Cardiac fibroblast (primary cell): ENCODE measurements at regions not wholly inside any gene's neighbourhood (a gene's known extent, or its start where the extent isn't known, plus 50 kb on each side); places are given as distances from the start of the nearest gene placed in this dataset.
A peak's percentile ranks its signal among the peaks of the same experiment; 100 is the strongest.

Experiments used
- DNase-seq, 2 donors: peaks; one replicate each; pipeline versions ENCODE4 v3.0.0 to v3.0.0-alpha.2; 2010; ENCODE audit warnings: low read depth in 2 of 2
- H3K4me3 ChIP-seq, 2 donors: replicated peaks in 1 of 2; 1 replicate in 1 of 2; 2 replicates in 1 of 2; pipeline ENCODE4 v1.5.1; 2011; ENCODE audit warnings: low read depth in 2 of 2, low read length in 2 of 2, mild to moderate bottlenecking in 2 of 2, moderate library complexity in 1 of 2
- TF ChIP-seq, protein P1 (sequence below): IDR thresholded peaks from one replicate; pipeline ENCODE4 v1.5.1; 2011; ENCODE audit warnings: low read depth, mild to moderate bottlenecking, low read length, inconsistent platforms

DNA sequence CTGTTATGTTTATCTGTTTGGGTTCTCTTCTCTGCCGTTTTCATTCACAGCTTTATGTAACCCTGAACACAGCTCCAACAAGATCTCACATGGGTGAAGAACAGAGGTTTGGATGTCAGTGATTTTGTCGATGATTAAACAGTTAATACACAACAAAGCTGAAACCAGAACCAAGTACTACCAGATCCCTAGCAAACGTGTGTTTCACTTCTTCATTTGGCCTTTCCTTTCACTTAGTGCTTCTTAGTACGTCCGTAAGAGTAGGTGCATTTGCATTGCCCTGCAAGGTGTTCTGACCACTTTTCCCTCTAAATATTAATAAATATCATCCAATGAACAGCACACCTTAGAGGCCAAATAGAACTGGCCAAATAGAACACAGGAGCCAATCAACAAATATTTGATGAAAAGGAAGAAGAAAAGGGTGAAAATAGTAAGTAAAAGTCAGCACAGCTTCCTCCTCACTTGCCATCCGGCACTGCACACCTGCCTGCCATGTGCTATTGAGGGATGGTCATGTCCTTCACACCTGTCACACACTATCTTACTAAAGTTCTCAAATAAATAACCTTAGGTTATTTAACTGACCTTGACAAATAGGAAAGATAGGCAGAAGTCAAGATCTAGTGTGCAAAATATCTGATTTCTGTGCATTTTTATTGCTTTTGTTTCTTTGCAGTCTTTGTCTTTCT, 252.6 kb upstream of the ANKRD30A start:
- H3K4me3 ChIP-seq, result no peak overlapping the region
- no peak for DNase-seq
- TF ChIP-seq, protein P1, sequence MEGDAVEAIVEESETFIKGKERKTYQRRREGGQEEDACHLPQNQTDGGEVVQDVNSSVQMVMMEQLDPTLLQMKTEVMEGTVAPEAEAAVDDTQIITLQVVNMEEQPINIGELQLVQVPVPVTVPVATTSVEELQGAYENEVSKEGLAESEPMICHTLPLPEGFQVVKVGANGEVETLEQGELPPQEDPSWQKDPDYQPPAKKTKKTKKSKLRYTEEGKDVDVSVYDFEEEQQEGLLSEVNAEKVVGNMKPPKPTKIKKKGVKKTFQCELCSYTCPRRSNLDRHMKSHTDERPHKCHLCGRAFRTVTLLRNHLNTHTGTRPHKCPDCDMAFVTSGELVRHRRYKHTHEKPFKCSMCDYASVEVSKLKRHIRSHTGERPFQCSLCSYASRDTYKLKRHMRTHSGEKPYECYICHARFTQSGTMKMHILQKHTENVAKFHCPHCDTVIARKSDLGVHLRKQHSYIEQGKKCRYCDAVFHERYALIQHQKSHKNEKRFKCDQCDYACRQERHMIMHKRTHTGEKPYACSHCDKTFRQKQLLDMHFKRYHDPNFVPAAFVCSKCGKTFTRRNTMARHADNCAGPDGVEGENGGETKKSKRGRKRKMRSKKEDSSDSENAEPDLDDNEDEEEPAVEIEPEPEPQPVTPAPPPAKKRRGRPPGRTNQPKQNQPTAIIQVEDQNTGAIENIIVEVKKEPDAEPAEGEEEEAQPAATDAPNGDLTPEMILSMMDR, result no peak

DNA sequence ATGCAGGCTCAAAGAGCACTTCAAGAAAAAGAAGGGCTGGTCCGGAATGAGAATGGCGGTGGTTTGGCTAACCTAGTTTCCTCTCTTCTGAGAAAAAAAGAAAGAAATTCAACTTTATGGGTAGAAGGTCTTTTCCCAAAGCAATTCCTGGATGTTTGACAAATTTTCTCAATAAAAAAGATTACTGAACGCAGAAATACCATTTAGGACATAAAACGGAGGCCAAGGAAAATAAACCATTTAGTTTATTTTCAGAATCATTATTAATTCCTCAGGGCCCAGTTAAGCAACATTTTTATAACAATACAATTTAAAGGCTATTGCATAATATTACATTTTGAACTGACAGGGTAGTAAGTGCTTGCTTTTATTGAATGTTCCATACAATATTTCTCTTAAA, 284.6 kb upstream of the ANKRD30A start:
- H3K4me3 ChIP-seq, result no peak overlapping the region
- TF ChIP-seq, protein P1, result no peak
- peak; percentile 12 to 27 for DNase-seq

DNA sequence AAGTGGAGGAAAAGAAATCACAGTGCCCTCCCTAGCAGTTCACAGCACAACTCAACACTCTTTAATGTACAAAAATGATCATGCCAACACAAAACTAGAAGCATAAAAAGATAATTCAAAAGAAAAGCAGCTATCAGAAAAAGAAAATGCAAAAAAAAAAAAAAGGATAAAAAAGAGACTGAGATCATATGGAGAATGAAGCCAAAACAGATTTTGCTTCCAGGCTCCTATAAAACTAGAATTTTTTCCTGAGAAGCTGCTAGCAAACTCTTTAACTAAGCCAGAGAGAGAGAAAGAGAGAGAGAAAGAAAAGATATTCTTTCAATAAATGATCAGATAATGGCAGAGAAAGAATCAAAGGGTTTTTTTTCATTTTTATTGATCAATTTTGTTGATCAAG, 288.0 kb upstream of the ANKRD30A start:
- no peak overlapping the region for H3K4me3 ChIP-seq
- no peak for DNase-seq
- TF ChIP-seq, protein P1, result no peak

DNA sequence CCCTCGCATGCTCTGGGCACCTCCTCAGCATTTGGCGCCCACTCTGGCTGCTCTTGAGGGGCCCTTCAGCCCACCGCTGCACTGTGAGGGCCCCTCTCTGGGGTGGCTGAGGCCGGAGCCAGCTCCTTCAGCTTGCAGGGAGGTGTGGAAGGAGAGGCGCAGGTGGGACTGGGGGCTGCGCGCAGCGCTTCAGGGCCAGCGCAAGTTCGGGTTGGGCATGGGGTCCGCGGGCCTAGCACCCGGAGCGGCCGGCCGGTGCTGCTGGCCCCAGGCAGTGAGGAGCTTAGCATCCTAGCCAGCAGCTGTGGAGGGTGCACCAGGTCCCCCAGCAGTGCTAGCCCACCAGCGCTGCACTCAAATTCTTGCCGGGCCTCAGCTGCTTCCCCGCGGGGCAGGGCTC, 305.6 kb upstream of the ANKRD30A start:
- TF ChIP-seq, protein P1, result no peak
- no peak overlapping the region for H3K4me3 ChIP-seq
- no peak for DNase-seq

DNA sequence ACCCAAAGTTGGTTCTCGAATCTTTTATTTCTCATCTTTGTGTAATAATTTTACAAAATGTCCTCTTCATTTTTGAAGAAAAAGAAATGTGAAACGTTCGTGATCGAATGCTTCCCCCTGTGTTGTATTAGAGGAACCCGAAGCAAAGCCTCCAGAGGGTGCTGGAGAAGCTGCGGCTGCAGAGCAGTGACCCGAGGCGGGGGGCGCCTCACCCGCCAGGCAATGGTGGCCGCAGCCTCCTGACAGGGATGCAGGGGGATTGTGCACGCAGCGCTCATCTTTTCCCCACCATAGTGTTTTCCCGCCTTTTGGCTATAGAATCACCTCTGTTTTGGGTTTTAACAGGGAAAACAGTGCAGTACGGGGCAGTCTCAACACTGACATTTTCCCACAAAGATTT, 307.5 kb upstream of the ANKRD30A start:
- no peak overlapping the region for H3K4me3 ChIP-seq
- TF ChIP-seq, protein P1, result no peak

DNA sequence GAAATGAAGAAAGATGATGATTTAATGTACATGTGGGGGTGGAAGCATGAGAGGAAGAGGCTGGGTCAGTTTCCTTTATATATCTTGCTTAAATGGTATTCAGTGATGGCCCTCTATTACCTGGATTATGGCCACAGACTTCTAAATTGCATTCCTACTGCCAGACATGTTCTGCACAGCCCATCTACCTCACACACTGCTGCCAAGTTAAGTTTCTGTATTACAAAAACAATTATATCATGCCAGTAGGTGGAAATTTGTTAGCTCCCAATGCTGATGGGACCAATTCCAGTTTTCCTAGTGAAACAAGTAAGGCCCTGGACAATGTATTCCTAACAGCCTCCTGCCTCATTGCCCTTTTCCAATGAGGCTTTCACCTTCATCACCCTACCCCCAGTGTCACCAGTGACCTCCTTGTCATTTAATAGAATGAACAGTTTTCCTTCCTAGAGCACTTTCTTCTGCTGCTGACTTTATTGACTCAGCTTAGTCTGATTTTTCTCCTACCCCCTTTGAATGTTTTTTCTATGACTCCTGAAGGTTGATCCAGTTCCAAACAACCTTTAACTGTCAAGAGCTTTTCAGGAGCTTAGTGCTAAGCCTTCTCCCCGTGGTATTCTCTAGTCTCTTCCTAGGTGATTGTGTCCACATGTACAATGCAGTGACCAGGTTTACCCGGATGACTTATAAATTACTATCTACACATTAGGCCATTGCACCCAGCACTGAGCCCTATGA, 316.6 kb upstream of the ANKRD30A start:
- peak in 1 of 2 donors; percentile 6 for DNase-seq
- TF ChIP-seq, protein P1, result no peak
- H3K4me3 ChIP-seq, result no peak overlapping the region

More for the DNA sequence above, 307.5 kb upstream of the ANKRD30A start:
- no peak for DNase-seq
